SU-DHL-6 (cell line): ENCODE measurements at regions not wholly inside any gene's neighbourhood (a gene's known extent, or its start where the extent isn't known, plus 50 kb on each side); places are given as distances from the start of the nearest gene placed in this dataset.
"Not testable (repeated sequence)": the region's sequence is repeated elsewhere in the genome, so short reads cannot be mapped to it uniquely, and the experiment has no call there.

Experiments used
- H2AFZ ChIP-seq: fragments of 200-600 bp; sonication (generic); 2 replicates; pipeline ENCODE4 v1.6.1; 2014; ENCODE audit warnings: low read depth, mild to moderate bottlenecking, moderate library complexity, mixed read lengths, antibody characterized with exemption, low read length; ENCODE audit not compliant: severe bottlenecking
- H3F3A ChIP-seq: fragments of 200-600 bp; shearing (Covaris generic); 2 replicates; pipeline ENCODE4 v1.6.0; 2016; ENCODE audit warnings: antibody characterized with exemption, mild to moderate bottlenecking; ENCODE audit not compliant: insufficient read depth
- H3K27ac ChIP-seq: fragments of 200-600 bp; sonication (generic); 2 replicates; pipeline ENCODE4 v1.5.1; 2016; ENCODE audit warnings: low read depth, mild to moderate bottlenecking, low read length, moderate library complexity, mixed read lengths
- H3K27me3 ChIP-seq: fragments of 200-600 bp; sonication (generic), shearing (Covaris generic); 2 replicates; pipeline ENCODE4 v1.6.0; 2014; ENCODE audit warnings: mild to moderate bottlenecking, low read length
- H3K36me3 ChIP-seq: fragments of 200-600 bp; sonication (generic); 2 replicates; pipeline ENCODE4 v1.6.1; 2014; ENCODE audit warnings: mild to moderate bottlenecking, low read length, mixed read lengths
- H3K4me2 ChIP-seq: fragments of 300-600, 200-600 bp; shearing (Covaris generic), sonication (generic); 2 replicates; pipeline ENCODE4 v1.6.0; 2014; ENCODE audit warnings: low read length, low read depth, mild to moderate bottlenecking; ENCODE audit not compliant: poor library complexity, severe bottlenecking
- H3K4me3 ChIP-seq: fragments of 200-600 bp; sonication (generic); 2 replicates; pipeline ENCODE4 v1.5.1; 2014; ENCODE audit warnings: antibody characterized with exemption, low read length, mild to moderate bottlenecking, mixed read lengths; ENCODE audit not compliant: insufficient read depth, poor library complexity, severe bottlenecking
- H3K79me2 ChIP-seq: fragments of 200-600 bp; sonication (generic); 2 replicates; pipeline ENCODE4 v1.6.1; 2014; ENCODE audit warnings: mild to moderate bottlenecking, low read length, moderate library complexity; ENCODE audit not compliant: insufficient read depth
- H3K9ac ChIP-seq: fragments of 200-600 bp; sonication (generic); 2 replicates; pipeline ENCODE4 v1.7.0; 2014; ENCODE audit warnings: mild to moderate bottlenecking, low read length
- H3K9me2 ChIP-seq: fragments of 200-600 bp; sonication (generic); replicated peaks from 2 replicates; pipeline ENCODE4 v1.6.1; 2014; ENCODE audit warnings: low read length; ENCODE audit not compliant: insufficient read depth
- H3K9me3 ChIP-seq: fragments of 200-600 bp; sonication (generic); 2 replicates; pipeline ENCODE4 v1.6.1; 2014; ENCODE audit warnings: low read length, mixed read lengths; ENCODE audit not compliant: insufficient read depth
- H4K20me1 ChIP-seq: fragments of 200-600 bp; sonication (generic); 2 replicates; pipeline ENCODE4 v1.6.1; 2014; ENCODE audit warnings: low read depth, mild to moderate bottlenecking, antibody characterized with exemption, low read length, moderate library complexity, mixed read lengths
- CTCF ChIP-seq: fragments of 200-600 bp; sonication (generic); IDR thresholded peaks from one replicate; pipeline ENCODE4 v1.5.1; 2017; ENCODE audit warnings: antibody characterized with exemption, mild to moderate bottlenecking, low read length, moderate library complexity; ENCODE audit not compliant: insufficient read depth, poor library complexity, severe bottlenecking
- EZH2phosphoT487 ChIP-seq: fragments of 200-600 bp; sonication (generic), shearing (Covaris generic); conservative IDR thresholded peaks from 2 replicates; pipeline ENCODE4 v1.6.1; 2018; ENCODE audit warnings: mild to moderate bottlenecking, antibody characterized with exemption, low read length, moderate library complexity, mixed read lengths

- Histone ChIP-seq H3K27me3 (no peaks in the 10 kb centered on the region), H3K4me2 (no peak overlapping the region), H3K27ac (no peak overlapping the region)
These were observed 71.8 kb downstream of the TNFAIP3 start for GRCh38 chr6:137938770-137939379.

GRCh38 chr6:137941995-137942394 is 74.9 kb downstream of the TNFAIP3 start:
- H3K9ac ChIP-seq: no peak overlapping the region
- no peak overlapping the region for H3K4me3 ChIP-seq
- H4K20me1 ChIP-seq: no peaks in the 10 kb centered on the region
- no peak overlapping the region for H3K27ac ChIP-seq
- no peak overlapping the region for H2AFZ ChIP-seq
- no peaks in the 10 kb centered on the region for H3F3A ChIP-seq
- H3K9me3 ChIP-seq: no peaks in the 10 kb centered on the region
- no peak overlapping the region for H3K4me2 ChIP-seq
- TF ChIP-seq CTCF (no peak), EZH2phosphoT487 (no peak)
- H3K9me2 ChIP-seq: no peaks in the 10 kb centered on the region
- no peaks in the 10 kb centered on the region for H3K27me3 ChIP-seq
- H3K79me2 ChIP-seq: no peaks in the 10 kb centered on the region
- no peaks in the 10 kb centered on the region for H3K36me3 ChIP-seq

More at GRCh38 chr6:137938770-137939379, 71.8 kb downstream of the TNFAIP3 start:
- TF ChIP-seq CTCF: no peak
- TF ChIP-seq EZH2phosphoT487: no peak
- H2AFZ ChIP-seq: no peak overlapping the region
- no peaks in the 10 kb centered on the region for H3K79me2 ChIP-seq
- H3K9me2 ChIP-seq: no peaks in the 10 kb centered on the region
- H3K9ac ChIP-seq: no peak overlapping the region
- no peak overlapping the region for H3K4me3 ChIP-seq
- 0 out of 2 replicates have a peak, but pooled peaks cover 6% of the 10 kb centered on the region for H3K36me3 ChIP-seq
- 0 out of 2 replicates have a peak, but pooled peaks cover 5% of the 10 kb centered on the region for H3K9me3 ChIP-seq
- H4K20me1 ChIP-seq: no peaks in the 10 kb centered on the region
- no peaks in the 10 kb centered on the region for H3F3A ChIP-seq

GRCh38 chr6:137942736-137943135 is 75.7 kb downstream of the TNFAIP3 start:
- no peaks in the 10 kb centered on the region for H3F3A ChIP-seq
- H3K4me3 ChIP-seq: no peak overlapping the region
- no peaks in the 10 kb centered on the region for H3K9me2 ChIP-seq
- no peaks in the 10 kb centered on the region for H3K27me3 ChIP-seq
- no peaks in the 10 kb centered on the region for H3K79me2 ChIP-seq
- TF ChIP-seq CTCF (no peak), EZH2phosphoT487 (no peak)
- no peak overlapping the region for H3K9ac ChIP-seq
- no peak overlapping the region for H3K27ac ChIP-seq
- H4K20me1 ChIP-seq: no peaks in the 10 kb centered on the region
- no peak overlapping the region for H2AFZ ChIP-seq
- H3K9me3 ChIP-seq: no peaks in the 10 kb centered on the region
- no peak overlapping the region for H3K4me2 ChIP-seq
- no peaks in the 10 kb centered on the region for H3K36me3 ChIP-seq

- H3K9me3 ChIP-seq, H4K20me1 ChIP-seq, H3K27me3 ChIP-seq, H3F3A ChIP-seq, H3K79me2 ChIP-seq, H3K36me3 ChIP-seq, H3K9ac ChIP-seq, H3K4me3 ChIP-seq, H3K4me2 ChIP-seq, H2AFZ ChIP-seq, H3K9me2 ChIP-seq, H3K27ac ChIP-seq: not testable (repeated sequence)
These were observed 77.3 kb downstream of the TNFAIP3 start for GRCh38 chr6:137944381-137944780.
